Mesenchymal stem cell (in vitro differentiated cells and primary cell): ENCODE measurements at regions not wholly inside any gene's neighbourhood (a gene's known extent, or its start where the extent isn't known, plus 50 kb on each side); places are given as distances from the start of the nearest gene placed in this dataset.

Source experiments
- DNase-seq: peaks from one replicate; pipeline ENCODE4 v3.0.0-alpha.2; 2013
- H2AFZ ChIP-seq: one replicate; pipeline ENCODE4 v1.6.1; 2013; ENCODE audit warnings: low read depth, mild to moderate bottlenecking, control low read depth, inconsistent platforms, low read length, moderate library complexity
- H2AK5ac ChIP-seq: 2 replicates; pipeline ENCODE4 v1.6.1; 2013; ENCODE audit warnings: low read length, moderate library complexity, mild to moderate bottlenecking, inconsistent platforms; ENCODE audit not compliant: severe bottlenecking
- H2BK120ac ChIP-seq: one replicate; pipeline ENCODE4 v1.6.1; 2013; ENCODE audit warnings: low read depth, mild to moderate bottlenecking, inconsistent platforms, low read length, moderate library complexity
- H2BK12ac ChIP-seq, 2 experiments: one replicate each; pipeline ENCODE4 v1.6.1; 2013; ENCODE audit warnings: inconsistent platforms in 2 of 2, low read length in 2 of 2, mild to moderate bottlenecking in 2 of 2, moderate library complexity in 2 of 2, control low read depth in 1 of 2
- H2BK15ac ChIP-seq: one replicate; pipeline ENCODE4 v1.6.1; 2013; ENCODE audit warnings: mild to moderate bottlenecking, low read depth, inconsistent platforms; ENCODE audit not compliant: poor library complexity, severe bottlenecking
- H2BK5ac ChIP-seq: 2 replicates; pipeline ENCODE4 v1.6.1; 2013; ENCODE audit warnings: low read depth, mild to moderate bottlenecking, low read length, control low read depth, inconsistent platforms; ENCODE audit not compliant: poor library complexity, severe bottlenecking
- H3K14ac ChIP-seq, 2 experiments: one replicate each; pipeline ENCODE4 v1.6.1; 2013; ENCODE audit warnings: inconsistent platforms in 2 of 2, low read length in 2 of 2, control low read depth in 1 of 2, mild to moderate bottlenecking in 1 of 2, moderate library complexity in 1 of 2
- H3K18ac ChIP-seq, 2 experiments: one replicate each; pipeline ENCODE4 v1.6.1; 2013; ENCODE audit warnings: inconsistent platforms in 2 of 2, low read length in 2 of 2, control low read depth in 1 of 2, low read depth in 1 of 2, mild to moderate bottlenecking in 1 of 2
- H3K23ac ChIP-seq, 2 experiments: one replicate each; pipeline ENCODE4 v1.6.1; 2013; ENCODE audit warnings: inconsistent platforms in 2 of 2, low read length in 2 of 2, mild to moderate bottlenecking in 2 of 2, moderate library complexity in 2 of 2, control low read depth in 1 of 2
- H3K27ac ChIP-seq: 2 replicates; pipeline ENCODE4 v1.5.1; 2013; ENCODE audit warnings: mild to moderate bottlenecking, moderate library complexity, low read length, control low read depth, inconsistent platforms; ENCODE audit not compliant: poor library complexity, severe bottlenecking
- H3K27me3 ChIP-seq, 2 experiments: 2 replicates each; pipeline versions ENCODE4 v1.6.1 to v1.7.0; 2013; ENCODE audit warnings: low read length in 2 of 2, mild to moderate bottlenecking in 2 of 2, moderate library complexity in 2 of 2, control low read depth in 1 of 2, inconsistent platforms in 1 of 2; ENCODE audit not compliant: control insufficient read depth in 1 of 2, insufficient read depth in 1 of 2
- H3K36me3 ChIP-seq, 2 experiments: 2 replicates each; pipeline versions ENCODE4 v1.6.1 to v1.7.0; 2013; ENCODE audit warnings: low read length in 2 of 2, control low read depth in 1 of 2, inconsistent platforms in 1 of 2, low read depth in 1 of 2, mild to moderate bottlenecking in 1 of 2; ENCODE audit not compliant: insufficient read depth in 2 of 2, control insufficient read depth in 1 of 2
- H3K4ac ChIP-seq, 2 experiments: one replicate each; pipeline ENCODE4 v1.6.1; 2013; ENCODE audit warnings: inconsistent platforms in 2 of 2, low read length in 2 of 2, mild to moderate bottlenecking in 2 of 2, moderate library complexity in 2 of 2, control low read depth in 1 of 2, low read depth in 1 of 2
- H3K4me1 ChIP-seq: 2 replicates; pipeline ENCODE4 v1.6.1; 2013; ENCODE audit warnings: low read depth, low read length, control low read depth; ENCODE audit not compliant: control insufficient read depth, insufficient read depth
- H3K4me2 ChIP-seq: 2 replicates; pipeline ENCODE4 v1.6.1; 2013; ENCODE audit warnings: low read length, mild to moderate bottlenecking, inconsistent platforms; ENCODE audit not compliant: poor library complexity, severe bottlenecking
- H3K4me3 ChIP-seq, 2 experiments: 2 replicates each; pipeline versions ENCODE4 v1.5.1 to v1.7.0; 2013; ENCODE audit warnings: low read length in 2 of 2, mild to moderate bottlenecking in 2 of 2, control low read depth in 1 of 2, low read depth in 1 of 2; ENCODE audit not compliant: insufficient read depth in 1 of 2
- H3K79me1 ChIP-seq: replicated peaks from 2 replicates; pipeline ENCODE4 v1.6.1; 2013; ENCODE audit warnings: mild to moderate bottlenecking, control low read depth, low read length, inconsistent platforms; ENCODE audit not compliant: poor library complexity, severe bottlenecking
- H3K9ac ChIP-seq: 2 replicates; pipeline ENCODE4 v1.7.0; 2013; ENCODE audit warnings: mild to moderate bottlenecking, low read length, moderate library complexity
- H3K9me3 ChIP-seq: 2 replicates; pipeline ENCODE4 v1.7.0; 2013; ENCODE audit warnings: mild to moderate bottlenecking, low read length; ENCODE audit not compliant: control insufficient read depth
- H4K8ac ChIP-seq: one replicate; pipeline ENCODE4 v1.6.1; 2013; ENCODE audit warnings: inconsistent platforms, mild to moderate bottlenecking, low read length, moderate library complexity
- H4K91ac ChIP-seq: one replicate; pipeline ENCODE4 v1.6.1; 2013; ENCODE audit warnings: mild to moderate bottlenecking, low read length, inconsistent platforms
- WGBS: methylation state at CpG from one replicate; pipeline ENCODE4 v1.1.7; 2013; ENCODE audit warnings: mixed read lengths; 5-methylcytosine and 5-hydroxymethylcytosine counted together

DNA sequence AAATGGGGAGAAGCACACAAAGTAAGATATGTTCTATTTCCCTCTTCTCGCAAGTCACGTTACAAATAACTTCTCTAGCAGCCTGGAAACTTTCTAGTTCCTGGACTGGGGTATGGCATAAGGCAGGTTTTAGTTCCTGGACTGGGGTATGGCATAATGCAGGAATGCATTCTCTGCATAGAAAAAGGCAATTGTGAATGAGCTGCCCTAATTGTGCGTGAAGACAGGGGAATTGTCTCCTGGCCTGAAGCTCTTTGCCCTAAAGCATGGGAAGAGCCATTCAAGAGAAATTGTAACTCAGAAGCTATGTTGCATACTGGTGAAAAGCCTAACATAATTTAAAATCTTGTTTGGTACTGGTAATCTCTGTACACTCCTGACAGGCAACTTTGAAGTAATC is 54.3 kb upstream of the CBLB start:
- no peak overlapping the region for H4K8ac ChIP-seq
- H3K4me3 ChIP-seq: no peak overlapping the region
- H4K91ac ChIP-seq: no peak overlapping the region
- no peak overlapping the region for H2BK15ac ChIP-seq
- H3K36me3 ChIP-seq: no peaks in the 10 kb centered on the region
- no peak for DNase-seq
- 100% methylated on average over 3 of the region's 3 CpGs for WGBS
- peaks cover 12% of the 10 kb centered on the region for H3K9me3 ChIP-seq
- H3K4me1 ChIP-seq: no peaks in the 10 kb centered on the region
- no peak overlapping the region for H3K14ac ChIP-seq
- no peaks in the 10 kb centered on the region for H3K79me1 ChIP-seq
- no peak overlapping the region for H3K18ac ChIP-seq
- no peak overlapping the region for H2BK5ac ChIP-seq
- no peak overlapping the region for H3K9ac ChIP-seq
- no peak overlapping the region for H3K27ac ChIP-seq
- no peak overlapping the region for H2AFZ ChIP-seq
- no peak overlapping the region for H3K4ac ChIP-seq
- H2BK120ac ChIP-seq: no peak overlapping the region
- no peak overlapping the region for H3K4me2 ChIP-seq
- H3K27me3 ChIP-seq: no peaks in the 10 kb centered on the region
- no peak overlapping the region for H3K23ac ChIP-seq
- H2BK12ac ChIP-seq: no peak overlapping the region
- H2AK5ac ChIP-seq: no peak overlapping the region

GRCh38 chr3:105927741-105928140 is 58.9 kb upstream of the CBLB start:
- no peak overlapping the region for H2AFZ ChIP-seq
- H3K23ac ChIP-seq: no peak overlapping the region
- H3K27ac ChIP-seq: no peak overlapping the region
- no CpG with 5 or more reads among the region's 1 CpG for WGBS
- H2BK15ac ChIP-seq: no peak overlapping the region
- H4K8ac ChIP-seq: no peak overlapping the region
- DNase-seq: no peak
- no peaks in the 10 kb centered on the region for H3K36me3 ChIP-seq
- H3K14ac ChIP-seq: no peak overlapping the region
- no peak overlapping the region for H3K4ac ChIP-seq
- H2BK12ac ChIP-seq: no peak overlapping the region
- no peak overlapping the region for H3K9ac ChIP-seq
- no peak overlapping the region for H3K4me3 ChIP-seq
- no peak overlapping the region for H4K91ac ChIP-seq
- H2BK120ac ChIP-seq: no peak overlapping the region
- H3K4me2 ChIP-seq: no peak overlapping the region
- no peak overlapping the region for H2AK5ac ChIP-seq
- no peaks in the 10 kb centered on the region for H3K79me1 ChIP-seq
- H3K4me1 ChIP-seq: no peaks in the 10 kb centered on the region
- H3K9me3 ChIP-seq: no peaks in the 10 kb centered on the region
- no peak overlapping the region for H3K18ac ChIP-seq
- no peak overlapping the region for H2BK5ac ChIP-seq
- no peaks in the 10 kb centered on the region for H3K27me3 ChIP-seq

DNA sequence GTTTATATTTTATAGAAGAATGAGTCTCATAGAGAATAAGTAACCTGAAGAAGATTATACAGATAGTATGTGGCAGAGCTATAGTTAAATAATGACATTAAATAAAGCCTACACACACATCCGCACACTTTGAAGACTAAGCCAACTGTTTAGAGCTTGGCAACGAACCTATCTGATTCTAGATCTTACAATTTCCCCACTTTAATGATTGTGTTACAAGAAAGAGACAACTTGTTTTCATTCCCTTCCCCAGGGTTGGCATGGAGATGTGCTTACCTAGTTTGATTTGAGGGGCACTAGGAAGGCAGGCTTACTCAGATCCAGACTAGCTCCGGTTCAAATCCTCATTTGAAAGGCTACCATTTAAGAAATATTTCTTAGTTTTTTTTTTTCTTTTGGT is 61.9 kb upstream of the CBLB start:
- no peak overlapping the region for H3K4me3 ChIP-seq
- H3K18ac ChIP-seq: no peak overlapping the region
- no peak overlapping the region for H3K9ac ChIP-seq
- H3K14ac ChIP-seq: no peak overlapping the region
- H3K4me1 ChIP-seq: no peaks in the 10 kb centered on the region
- no peak overlapping the region for H2BK15ac ChIP-seq
- H2BK12ac ChIP-seq: no peak overlapping the region
- no peak overlapping the region for H3K23ac ChIP-seq
- no peaks in the 10 kb centered on the region for H3K36me3 ChIP-seq
- no peaks in the 10 kb centered on the region for H3K79me1 ChIP-seq
- 95% methylated on average over 2 of the region's 3 CpGs for WGBS
- H4K91ac ChIP-seq: no peak overlapping the region
- H2BK120ac ChIP-seq: no peak overlapping the region
- no peak overlapping the region for H4K8ac ChIP-seq
- no peak overlapping the region for H2AK5ac ChIP-seq
- no peaks in the 10 kb centered on the region for H3K27me3 ChIP-seq
- H3K27ac ChIP-seq: no peak overlapping the region
- no peak overlapping the region for H2BK5ac ChIP-seq
- DNase-seq: no peak
- H3K4ac ChIP-seq: no peak overlapping the region
- H3K9me3 ChIP-seq: no peaks in the 10 kb centered on the region
- no peak overlapping the region for H3K4me2 ChIP-seq
- no peak overlapping the region for H2AFZ ChIP-seq

- no peak for DNase-seq
- no peaks in the 10 kb centered on the region for H3K9me3 ChIP-seq
- H3K23ac ChIP-seq: no peak overlapping the region
- H3K18ac ChIP-seq: no peak overlapping the region
- no peak overlapping the region for H3K4me3 ChIP-seq
- no peak overlapping the region for H4K8ac ChIP-seq
- H3K79me1 ChIP-seq: no peaks in the 10 kb centered on the region
- no peak overlapping the region for H2AFZ ChIP-seq
- H2BK120ac ChIP-seq: no peak overlapping the region
- H3K4ac ChIP-seq: no peak overlapping the region
- H2BK15ac ChIP-seq: no peak overlapping the region
- H3K14ac ChIP-seq: no peak overlapping the region
- H2BK12ac ChIP-seq: no peak overlapping the region
- no peaks in the 10 kb centered on the region for H3K27me3 ChIP-seq
- H3K36me3 ChIP-seq: no peaks in the 10 kb centered on the region
- H4K91ac ChIP-seq: no peak overlapping the region
- H3K9ac ChIP-seq: no peak overlapping the region
- no peak overlapping the region for H3K27ac ChIP-seq
- 100% methylated on average over 2 of the region's 2 CpGs for WGBS
- H2BK5ac ChIP-seq: no peak overlapping the region
- H2AK5ac ChIP-seq: no peak overlapping the region
- H3K4me1 ChIP-seq: no peaks in the 10 kb centered on the region
- no peak overlapping the region for H3K4me2 ChIP-seq
These were observed 62.7 kb upstream of the CBLB start for GRCh38 chr3:105931500-105931899.
